ENCODE measurements at regions not wholly inside any gene's neighbourhood (a gene's known extent, or its start where the extent isn't known, plus 50 kb on each side); places are given as distances from the start of the nearest gene placed in this dataset.

DNA sequence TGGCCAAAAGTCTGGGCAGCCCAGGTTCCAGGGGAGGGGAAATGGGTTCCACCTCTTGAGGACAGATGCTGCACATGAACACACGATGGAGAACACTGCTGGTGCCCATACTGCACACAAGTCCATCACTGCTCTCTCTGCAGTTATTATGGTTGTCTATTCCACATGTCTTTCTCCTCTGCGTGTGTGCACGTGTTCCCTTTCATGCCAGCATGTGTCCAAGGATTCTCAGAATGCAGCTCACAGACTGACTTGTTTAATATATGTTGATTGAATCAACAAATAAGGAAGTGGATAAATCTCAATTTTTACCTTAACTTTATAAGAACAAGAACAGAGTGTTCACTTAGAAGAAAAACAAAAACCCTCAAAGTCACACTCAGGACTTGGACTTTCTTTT lies 158.9 kb downstream of the FNDC1 start:
- no peak for DNase-seq

GRCh38 chr6:159325476-159325875 lies 156.3 kb downstream of the FNDC1 start:
- DNase-seq = no peak

DNA sequence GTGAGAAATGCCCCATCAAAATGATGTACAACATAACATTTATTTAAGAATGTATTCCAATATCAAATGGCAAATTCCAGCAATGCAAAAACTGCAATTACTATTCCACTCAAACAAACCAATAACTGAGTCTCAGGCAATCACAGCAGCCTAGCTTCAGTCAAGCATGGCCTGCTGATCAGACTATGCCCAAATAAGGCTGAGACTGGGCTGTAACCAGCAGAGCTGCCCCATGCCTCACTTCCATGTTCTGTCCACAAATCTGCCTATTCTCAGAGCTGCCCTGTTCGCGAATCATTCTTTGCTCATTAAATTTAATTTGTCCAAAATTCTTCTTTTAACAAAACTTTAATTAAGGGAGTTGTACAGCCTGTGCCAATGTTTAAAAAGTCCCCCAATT lies 155.4 kb downstream of the FNDC1 start:
- no peak for DNase-seq
